ENCODE measurements at regions not wholly inside any gene's neighbourhood (a gene's known extent, or its start where the extent isn't known, plus 50 kb on each side); places are given as distances from the start of the nearest gene placed in this dataset.
"Not testable (repeated sequence)": the region's sequence is repeated elsewhere in the genome, so short reads cannot be mapped to it uniquely, and the experiment has no call there.

DNA sequence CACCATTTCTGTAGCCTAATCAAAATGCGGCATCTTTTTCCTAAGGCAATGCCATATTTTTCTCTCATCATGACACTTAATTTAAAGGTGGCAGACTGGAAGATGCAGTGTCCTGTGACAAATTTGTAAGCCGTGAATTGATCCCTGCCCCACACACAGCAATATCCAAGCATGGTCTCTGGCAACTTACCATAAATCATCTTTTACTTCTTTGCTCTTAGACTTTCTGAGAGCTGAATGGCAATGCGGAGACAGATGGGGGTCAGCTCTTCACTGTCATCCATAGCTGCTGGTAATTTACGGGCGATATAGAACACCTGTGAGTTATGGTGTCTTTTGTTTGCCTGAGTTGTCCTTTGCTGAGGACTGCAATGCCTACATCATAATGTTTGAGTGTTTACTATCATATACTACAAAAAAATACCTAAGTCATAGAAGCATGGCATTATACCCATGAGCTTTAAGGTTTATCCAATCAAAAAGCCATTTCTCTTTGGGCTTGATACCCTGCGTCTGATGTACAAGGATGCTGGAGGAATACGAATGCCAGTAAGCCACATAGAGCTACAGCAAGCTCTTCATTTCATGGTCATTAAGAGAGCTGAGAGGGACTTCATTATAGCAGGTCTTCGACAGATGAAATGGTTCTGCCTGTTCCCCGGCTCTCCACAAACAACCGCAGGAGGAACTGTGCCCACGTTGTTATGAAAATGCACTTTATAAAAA lies 148.1 kb downstream of the TRIML1 start:
- DNase-seq (ENCODE audit: low spot score), result no peak

- no peak for DNase-seq (ENCODE audit: low spot score)
These were observed 150.4 kb downstream of the TRIML1 start for GRCh38 chr4:188289531-188290125.

- DNase-seq (ENCODE audit: low spot score), result peak; percentile 41
These were observed 156.7 kb downstream of the TRIML1 start for GRCh38 chr4:188295899-188296298.

DNA sequence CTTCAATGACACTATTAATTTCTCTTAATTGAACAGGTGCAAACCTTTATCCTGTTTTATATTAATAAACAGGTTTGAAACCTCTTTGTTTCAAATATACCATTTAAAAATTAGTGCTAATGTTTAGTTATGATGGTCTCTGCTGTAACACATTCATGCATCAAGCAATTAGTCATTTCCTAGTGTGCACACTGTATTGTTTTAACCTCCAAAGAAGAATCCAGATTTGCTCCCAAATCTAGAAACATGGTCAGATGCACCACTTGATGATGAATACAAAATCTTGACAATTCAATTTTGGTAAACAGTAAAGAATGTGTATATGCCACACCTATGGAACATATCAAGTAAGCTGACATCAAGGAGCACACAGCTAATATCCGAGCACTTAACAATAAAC lies 157.1 kb downstream of the TRIML1 start:
- DNase-seq (ENCODE audit: low spot score), result no peak

- peak; percentile 80 for DNase-seq (ENCODE audit: low spot score)
These were observed 158.6 kb downstream of the TRIML1 start for GRCh38 chr4:188297873-188298272.

DNA sequence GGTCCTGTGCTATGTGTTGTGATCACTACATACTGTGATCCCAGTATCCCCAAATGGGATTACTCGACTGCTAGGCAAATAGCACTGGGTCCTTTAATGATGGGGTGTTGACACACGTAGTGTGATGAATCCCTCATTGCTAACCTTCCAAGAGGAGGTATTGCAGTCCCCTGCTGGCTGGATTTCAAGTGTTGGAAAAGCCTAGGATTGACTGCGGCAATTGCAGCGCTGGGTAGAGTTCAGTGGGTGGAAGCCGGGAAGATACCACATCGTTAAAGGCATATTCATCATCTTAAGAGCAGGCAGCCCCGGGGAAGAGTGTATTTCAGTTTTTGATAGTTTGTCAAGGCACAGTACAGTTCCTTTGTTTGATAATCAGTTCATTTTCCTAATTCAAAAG lies 159.9 kb downstream of the TRIML1 start:
- no peak for DNase-seq (ENCODE audit: low spot score)

DNA sequence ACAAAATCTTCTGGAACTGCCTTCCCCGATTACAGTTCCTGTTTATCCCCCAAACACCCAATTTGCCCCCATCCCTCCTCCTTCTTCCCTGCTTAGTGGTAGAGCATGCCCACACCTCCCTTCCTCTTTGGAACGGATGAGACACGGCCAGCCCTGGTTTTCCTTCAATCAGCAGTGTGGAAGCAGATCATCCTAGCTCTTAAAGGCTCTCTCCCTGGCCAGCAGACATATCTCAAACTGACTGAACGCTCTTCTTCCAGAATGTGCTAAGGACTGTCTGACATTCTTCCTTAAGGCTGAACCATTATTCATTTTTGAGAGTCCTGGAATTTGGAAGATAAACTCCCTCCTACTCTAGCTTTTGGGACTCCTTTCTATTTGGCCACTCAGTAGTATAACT lies 161.1 kb downstream of the TRIML1 start:
- no peak for DNase-seq (ENCODE audit: low spot score)

DNA sequence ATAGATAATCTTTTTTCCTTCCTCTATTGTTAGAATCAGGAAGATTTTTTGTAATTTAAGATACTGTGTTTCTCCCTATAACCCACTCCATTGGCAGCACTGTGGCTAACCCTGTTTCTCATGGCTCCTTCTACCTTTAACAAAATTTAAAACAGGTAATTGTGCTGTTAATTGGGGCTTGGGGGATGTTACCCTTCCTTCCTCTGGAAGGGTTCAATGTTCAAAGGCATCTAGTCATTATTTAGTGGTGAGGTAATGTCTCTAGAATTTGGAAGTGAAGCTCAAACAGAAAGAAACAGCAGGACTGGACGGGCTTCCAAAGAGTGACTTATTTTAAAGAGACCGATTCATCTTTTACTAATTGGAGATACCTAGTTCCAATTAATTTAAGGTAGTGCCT lies 166.4 kb downstream of the TRIML1 start:
- peak; percentile 7 for DNase-seq (ENCODE audit: low spot score)

DNA sequence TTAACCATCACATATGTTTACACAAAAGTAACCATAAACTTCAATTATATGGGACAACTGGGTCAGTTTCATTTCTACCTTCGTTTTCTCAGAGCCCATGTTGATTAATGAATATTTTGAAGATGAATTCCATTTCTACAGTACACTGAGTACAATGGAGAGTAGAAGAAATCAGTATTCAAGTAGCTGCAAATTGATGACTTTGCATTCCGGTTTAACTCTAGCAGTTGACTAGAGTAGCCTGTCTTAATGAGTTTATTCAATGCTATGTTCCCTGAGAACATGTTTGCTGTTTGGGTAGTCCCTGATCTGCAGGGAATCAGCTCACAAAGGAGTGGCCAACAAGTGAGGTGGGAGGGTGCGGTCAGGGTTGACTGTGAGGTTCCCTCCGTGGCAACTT lies 168.3 kb downstream of the TRIML1 start:
- DNase-seq (ENCODE audit: low spot score), result no peak

- DNase-seq (ENCODE audit: low spot score), result no peak
These were observed 168.9 kb downstream of the TRIML1 start for GRCh38 chr4:188308142-188308541.

GRCh38 chr4:188316391-188316790 lies 177.2 kb downstream of the TRIML1 start:
- DNase-seq (ENCODE audit: low spot score), result no peak

DNA sequence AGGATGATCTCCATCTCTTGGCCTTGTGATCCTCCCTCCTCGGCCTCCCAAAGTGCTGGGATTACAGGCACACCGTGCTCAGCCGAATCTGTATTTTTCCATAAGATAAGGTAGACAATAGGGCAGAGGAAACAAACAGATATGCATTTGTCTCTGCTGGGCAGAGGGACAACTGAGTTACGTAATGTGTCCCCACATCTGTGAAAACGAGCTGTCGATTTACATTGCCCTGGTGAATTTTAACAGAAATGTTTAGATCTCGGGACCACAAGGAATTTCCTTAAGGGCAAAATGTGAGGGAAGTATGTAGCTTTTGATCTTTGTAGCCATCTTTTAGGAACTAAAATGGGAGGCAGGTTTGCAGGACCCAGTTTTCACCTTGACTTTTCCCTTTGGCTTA lies 189.7 kb downstream of the TRIML1 start:
- no peak for DNase-seq (ENCODE audit: low spot score)

DNA sequence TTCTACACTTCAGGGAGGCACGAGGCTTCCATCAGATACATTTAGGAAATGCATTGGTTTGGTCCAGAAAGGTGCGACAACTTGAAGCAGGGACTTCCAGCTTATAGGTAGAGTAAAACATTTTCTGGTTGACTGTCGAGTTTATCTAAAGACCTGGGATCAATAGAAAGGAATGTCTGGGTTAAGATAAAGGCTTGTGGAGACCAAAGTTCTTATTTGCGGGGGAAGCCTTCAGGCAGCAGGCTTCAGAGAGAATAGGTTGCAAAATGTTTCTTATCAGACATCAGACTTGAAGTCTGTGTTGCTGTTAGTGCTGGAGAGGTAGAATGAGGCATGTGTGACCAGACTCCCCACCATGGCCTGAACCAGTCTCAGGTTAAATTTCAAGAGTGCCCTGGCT lies 190.3 kb downstream of the TRIML1 start:
- no peak for DNase-seq (ENCODE audit: low spot score)

GRCh38 chr4:188332265-188332664 lies 193.0 kb downstream of the TRIML1 start:
- no peak for DNase-seq (ENCODE audit: low spot score)

DNA sequence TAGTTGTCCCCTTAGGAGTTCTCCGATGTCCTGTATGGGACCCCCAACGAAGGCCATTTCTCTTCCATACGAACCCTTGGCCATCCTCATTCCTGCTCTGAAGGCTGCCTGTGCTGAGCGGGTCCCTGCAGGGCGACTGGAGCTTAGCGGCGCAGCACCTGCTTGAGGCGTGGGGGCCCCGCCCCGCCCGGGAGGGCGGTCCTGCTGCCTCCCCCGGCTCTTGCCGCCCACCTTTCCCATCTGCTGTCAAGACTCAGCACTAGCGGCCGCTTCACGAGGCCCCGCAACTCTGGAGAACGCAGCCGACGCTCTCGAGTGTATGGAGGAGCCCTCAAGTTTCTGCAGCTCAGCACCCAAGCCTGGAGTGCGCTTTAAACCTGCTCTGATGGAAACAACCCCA lies 197.7 kb downstream of the TRIML1 start:
- DNase-seq (ENCODE audit: low spot score), result no peak

DNA sequence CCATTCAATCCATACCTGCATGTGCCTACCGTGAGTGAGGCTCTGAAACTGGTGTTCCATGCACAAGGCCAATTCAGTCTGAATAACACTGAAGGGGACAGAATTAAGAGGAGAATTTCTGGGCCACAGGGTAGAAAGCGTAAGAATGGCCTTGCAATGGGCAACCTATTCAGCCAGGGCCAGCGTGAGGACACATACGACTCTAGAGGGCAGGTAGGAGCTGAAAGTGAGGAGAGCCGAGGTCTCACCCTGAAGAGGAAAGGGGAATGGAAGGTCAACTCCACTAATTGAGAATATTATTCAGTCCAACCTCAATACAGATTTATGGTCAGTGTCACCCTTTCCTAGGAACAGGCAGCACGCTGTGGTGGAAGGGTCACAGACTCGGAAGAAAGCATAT lies 202.2 kb downstream of the TRIML1 start:
- no peak for DNase-seq (ENCODE audit: low spot score)

GRCh38 chr4:188346171-188346809 lies 207.0 kb downstream of the TRIML1 start:
- DNase-seq (ENCODE audit: low spot score), result no peak

GRCh38 chr4:188347339-188347738 lies 208.1 kb downstream of the TRIML1 start:
- no peak for DNase-seq (ENCODE audit: low spot score)

- not testable (repeated sequence) for DNase-seq (ENCODE audit: low spot score)
These were observed 210.3 kb downstream of the TRIML1 start for GRCh38 chr4:188349569-188349968.

GRCh38 chr4:188363196-188363595 lies 224.0 kb downstream of the TRIML1 start:
- DNase-seq (ENCODE audit: low spot score), result peak; percentile 74

DNA sequence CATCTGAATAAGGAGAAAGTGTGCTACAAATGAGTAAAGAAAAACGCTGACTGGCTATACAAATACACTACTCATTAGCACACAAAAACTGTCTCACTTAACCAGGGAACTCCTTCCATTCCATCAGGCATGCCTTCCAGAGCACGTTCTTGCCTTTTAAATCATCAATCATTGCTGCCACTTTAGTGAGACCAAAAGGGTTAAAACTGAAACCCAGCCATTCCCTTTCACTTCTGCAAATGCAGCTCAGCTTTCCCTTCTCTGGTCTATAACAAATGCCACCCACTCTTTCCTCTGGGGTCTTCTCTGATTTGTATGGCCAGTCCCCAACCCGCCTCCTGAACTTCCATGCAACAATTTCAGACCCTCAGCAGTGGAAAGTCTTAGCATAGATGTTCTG lies 231.5 kb downstream of the TRIML1 start:
- no peak for DNase-seq (ENCODE audit: low spot score)

DNA sequence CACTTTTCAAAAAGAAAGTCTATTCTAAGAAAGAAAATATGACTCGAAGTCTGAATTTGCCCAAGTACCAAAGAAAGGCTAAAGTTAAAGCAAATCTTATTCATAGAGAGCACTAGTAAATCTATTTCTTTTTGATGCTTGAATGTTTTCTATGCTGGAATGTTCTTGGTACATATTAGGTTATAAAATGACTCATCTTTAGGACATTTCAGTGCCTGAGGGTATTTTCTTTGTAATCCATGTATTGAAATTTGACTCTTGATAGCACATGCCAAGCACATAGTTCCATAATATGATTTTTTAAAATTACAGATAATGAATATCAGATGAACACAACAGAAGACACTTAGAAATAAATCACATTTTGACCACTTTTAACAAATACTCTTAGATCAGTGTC lies 232.8 kb downstream of the TRIML1 start:
- DNase-seq (ENCODE audit: low spot score), result peak; percentile 27

GRCh38 chr4:188372829-188373228 lies 233.6 kb downstream of the TRIML1 start:
- DNase-seq (ENCODE audit: low spot score), result peak; percentile 52

DNA sequence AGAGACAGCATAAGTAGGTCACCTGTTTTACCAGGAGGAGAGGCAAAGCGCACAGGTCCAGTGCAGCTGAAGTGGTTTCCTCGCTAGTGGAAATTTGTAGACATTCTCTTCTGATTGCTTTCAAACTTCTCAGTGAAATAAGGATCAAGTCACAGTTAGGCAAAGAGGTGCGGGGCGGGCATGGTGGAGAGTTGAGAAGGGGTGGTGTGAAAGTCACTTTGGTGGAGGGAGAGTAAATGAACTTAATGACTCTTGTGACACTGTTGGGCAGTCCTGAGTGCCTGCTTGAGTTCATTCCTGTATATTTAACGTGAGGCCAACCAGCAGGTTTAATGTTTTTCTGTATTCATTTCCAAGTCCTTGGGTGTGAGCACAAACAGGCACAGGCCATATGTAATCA lies 235.6 kb downstream of the TRIML1 start:
- DNase-seq (ENCODE audit: low spot score), result no peak
